ENCODE measurements at regions not wholly inside any gene's neighbourhood (a gene's known extent, or its start where the extent isn't known, plus 50 kb on each side); places are given as distances from the start of the nearest gene placed in this dataset.
"Not testable (repeated sequence)": the region's sequence is repeated elsewhere in the genome, so short reads cannot be mapped to it uniquely, and the experiment has no call there.

DNA sequence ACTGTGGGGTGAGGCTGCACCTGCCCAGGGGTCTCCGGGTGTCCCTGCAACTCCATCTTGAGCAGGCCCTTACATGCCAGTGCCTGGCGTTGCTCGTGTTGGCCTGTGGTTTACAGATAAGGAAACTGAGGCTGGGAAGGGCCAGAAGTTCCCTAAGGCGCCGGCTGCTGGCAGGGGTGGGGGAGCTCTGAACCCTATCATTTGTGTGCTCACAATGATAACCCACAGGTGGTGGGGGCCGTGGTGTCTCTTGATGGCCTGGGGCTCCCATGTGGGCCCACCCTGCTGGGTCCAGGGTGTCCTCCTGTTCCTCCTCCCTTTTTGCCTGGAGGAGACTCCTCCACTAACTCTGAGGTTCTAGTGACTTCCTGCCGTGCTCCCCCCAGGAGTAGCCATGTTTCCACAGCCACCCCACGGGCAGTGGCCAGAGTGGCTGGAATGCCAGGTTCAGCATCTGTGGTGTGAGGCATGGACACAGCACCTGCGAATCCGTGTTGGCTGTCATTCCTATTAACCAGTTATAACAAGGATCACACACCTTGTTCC lies 174.3 kb downstream of the NPIPB11 start:
- not testable (repeated sequence) for DNase-seq

DNA sequence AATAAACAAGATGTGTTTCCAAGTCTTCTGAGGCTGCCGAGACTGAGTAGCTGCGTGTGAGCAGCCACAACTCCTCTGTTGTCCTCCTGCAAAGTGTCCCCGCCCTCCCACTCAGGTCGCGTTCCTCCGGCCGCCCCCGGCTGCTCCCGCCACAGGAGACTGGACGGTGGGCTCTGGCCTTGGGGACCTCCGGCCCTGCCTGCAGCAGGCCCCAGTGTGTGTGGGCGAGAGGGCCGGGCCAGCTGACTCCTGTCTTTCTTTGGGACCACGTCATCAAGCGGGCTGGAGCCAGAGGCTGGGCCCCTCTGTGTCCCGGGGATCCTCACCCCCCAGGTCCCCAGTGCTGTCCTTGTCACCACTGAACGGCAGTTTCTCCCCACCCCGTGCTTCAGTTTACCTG lies 175.3 kb downstream of the NPIPB11 start:
- no peak for DNase-seq

DNA sequence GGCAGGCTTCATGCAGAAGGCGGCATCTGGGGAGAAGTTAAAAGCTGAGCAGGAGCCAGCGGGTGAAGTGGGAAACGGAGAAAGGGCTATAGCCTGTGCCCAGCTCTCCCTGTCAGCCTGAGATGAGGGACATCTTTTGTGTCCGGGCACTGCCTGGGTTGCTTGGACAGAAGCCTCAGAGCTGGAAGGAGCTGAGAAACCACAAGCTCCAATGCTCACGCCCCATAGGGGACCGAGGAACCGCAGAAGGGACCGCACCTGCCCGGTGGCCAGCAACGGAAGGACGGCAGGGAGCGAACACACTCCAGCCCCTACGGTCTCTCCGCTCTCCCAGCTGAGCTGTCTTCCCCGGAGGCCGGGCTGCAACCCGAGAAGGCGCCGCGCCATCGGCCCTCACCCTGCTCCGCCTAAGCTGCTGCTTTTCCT lies 175.8 kb downstream of the NPIPB11 start:
- no peak for DNase-seq

DNA sequence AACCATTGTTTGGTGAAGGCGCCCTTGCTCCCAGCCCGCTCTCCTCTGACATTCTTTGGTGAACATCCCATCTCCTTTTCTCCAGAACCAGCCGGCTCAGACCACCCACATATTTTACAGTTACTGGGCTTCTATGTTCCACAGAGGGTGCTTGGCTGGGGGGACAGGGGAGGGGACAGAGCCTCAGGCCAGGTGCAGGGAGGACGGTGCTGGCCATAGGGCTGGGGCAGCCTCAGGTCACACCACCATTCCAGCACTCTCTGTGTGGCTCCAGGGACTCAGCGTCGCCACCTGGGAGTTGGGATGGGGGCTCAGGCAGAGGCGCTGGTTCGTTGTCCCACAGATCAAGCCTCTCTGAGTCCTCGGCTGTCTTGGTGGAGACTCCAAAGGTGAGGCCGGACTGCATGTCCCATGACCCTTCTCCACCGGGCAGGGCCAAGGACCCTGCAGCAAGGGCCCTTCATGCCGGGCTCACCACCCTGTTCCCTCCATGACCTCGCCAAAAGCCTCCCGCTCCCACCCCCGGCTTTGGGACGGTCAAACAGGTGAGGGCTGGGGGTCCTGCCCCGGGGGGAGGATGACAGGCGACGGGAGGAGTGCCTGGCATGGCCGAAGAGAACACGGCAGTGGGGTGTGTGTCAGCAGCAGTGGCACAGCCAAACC lies 176.4 kb downstream of the NPIPB11 start:
- DNase-seq: not testable (repeated sequence)

DNA sequence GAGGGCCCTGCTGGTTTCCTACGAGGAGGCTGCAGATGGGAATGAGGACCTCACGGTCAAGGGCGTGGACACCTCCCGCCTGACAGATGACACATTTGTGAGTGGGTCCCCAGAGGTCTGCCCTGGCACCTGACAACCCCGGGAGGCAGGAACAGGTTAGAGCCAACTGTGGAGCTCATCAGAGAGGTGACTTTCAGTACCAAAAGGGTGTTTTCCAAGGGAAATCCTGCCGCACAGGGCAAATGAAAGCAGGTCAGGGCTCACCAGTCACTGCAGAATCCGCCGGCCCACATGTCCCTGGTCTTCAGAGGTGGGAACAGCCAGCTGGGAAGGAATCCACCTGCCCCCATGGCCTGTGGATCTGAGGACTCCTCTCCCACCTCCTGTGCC lies 176.9 kb downstream of the NPIPB11 start:
- DNase-seq: not testable (repeated sequence)

DNA sequence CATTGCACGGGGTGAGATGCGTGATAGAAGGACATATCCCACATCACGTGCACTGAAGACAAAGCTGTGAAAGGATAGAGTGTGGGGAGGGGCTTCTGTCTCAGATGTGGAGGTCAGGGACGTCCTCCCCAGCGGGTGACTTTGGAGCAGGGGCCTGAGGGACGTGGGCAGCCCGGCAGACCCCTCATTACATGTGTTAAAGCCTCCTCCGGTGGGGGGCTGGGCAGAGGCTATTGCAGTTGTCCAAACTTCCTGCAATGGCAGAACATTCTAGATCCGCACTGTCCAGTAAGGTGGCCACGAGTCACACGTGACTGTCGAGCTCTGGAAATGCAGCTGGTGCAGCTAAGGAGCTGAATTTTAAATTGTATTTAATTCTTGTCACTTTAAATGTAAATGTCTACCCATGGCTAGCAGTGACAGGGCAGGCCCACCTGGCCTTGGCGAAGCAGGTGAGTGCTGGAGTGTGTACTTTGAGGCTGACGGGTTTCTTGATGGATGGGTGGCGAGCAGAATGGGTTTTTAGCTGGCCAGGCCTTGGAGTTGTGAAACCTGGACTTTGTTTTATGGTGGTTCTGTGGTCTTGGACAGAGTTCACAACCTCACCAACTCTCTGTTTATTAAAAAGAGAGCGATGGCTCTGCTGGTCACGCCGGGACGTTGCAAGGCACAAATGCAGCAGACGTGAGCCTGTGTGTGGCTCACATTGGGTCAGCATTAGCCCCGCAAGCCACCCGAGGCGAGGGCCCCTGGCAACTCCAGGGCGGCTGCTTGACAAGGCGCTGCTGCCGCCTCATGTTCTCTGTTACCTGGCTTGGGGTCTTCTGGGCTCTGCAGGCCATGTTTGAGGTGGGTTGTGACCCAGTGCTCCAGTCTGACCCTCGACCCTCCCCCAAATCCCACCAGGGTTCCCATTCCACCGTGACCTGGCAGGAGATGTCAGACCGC lies 177.6 kb downstream of the NPIPB11 start:
- not testable (repeated sequence) for DNase-seq

DNA sequence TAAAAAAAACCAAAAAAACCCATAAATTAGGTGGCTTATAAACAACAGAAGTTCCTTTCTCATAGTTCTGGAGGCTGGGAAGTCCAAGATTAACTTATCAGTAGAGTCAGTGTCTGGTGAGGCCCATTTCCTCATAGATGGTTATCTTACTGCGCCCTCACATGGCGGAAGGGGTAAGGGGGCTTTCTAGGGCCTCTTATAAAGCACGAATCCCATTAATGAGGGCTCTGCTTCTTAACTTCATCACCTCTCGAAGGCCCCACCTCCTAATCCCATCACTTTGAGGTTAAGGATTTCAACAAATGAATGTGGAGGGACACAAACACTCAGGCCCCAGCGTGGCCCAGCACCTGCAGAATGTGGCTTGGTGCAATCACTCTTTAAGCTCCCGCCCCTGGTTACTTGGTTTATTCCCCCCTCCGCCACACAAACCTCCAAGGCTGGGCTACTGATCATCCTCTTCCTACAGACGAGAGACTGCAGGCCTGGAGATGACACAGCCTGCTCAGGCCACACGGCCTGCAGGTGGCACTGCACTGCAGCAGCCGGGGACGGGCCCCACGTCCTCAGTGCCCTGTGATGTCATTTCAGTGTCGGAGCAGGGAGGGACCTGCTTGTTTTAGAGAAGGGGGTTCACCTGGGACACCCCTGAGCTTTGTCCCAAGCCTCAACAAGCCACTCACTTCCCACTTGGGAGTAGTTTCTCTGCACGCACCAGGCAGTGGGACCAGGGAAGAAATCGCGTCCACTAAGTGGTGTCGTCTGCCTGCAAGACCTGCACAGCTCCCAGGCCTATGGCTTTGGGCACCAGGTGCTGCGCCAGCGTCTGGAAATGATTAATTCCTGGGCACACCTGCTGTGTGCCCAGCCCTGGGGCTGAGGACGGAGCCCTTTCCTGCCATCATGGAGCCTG lies 178.5 kb downstream of the NPIPB11 start:
- DNase-seq: peak; percentile 63

DNA sequence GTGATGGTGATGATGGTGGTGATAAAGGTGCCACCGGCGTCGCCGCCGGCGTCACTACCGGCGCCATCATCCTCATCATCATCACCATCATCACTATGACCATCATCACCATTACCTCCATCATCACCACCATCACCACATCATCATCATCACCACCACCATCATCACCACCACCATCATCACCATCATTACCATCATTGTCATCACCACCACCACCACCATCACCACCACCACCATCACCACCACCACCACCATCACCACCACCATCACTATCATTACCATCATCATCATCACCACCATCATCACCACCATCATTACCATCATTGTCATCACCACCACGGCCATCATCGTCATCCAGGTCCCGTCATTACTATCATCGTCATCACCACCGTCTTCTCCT lies 179.7 kb downstream of the NPIPB11 start:
- DNase-seq: no peak

DNA sequence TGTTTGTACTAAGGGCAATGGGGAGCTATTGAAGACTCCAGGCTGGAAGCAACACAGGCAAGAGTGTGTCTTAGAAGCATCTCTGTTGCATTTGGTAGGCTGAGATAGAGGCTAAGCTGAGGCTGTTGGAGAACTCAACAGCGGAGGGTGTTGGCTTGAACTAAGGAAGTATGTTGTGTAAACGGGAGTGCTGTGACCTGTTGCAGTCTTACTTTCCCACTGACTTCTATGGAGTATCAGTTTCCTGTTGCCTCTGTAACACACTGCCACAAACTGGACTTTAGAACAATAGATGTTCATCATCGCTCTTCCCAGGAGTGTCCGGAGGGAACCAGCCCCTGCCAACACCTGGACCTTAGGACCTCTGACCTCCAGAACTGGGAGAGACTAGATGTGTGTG lies 181.8 kb downstream of the NPIPB11 start:
- not testable (repeated sequence) for DNase-seq

DNA sequence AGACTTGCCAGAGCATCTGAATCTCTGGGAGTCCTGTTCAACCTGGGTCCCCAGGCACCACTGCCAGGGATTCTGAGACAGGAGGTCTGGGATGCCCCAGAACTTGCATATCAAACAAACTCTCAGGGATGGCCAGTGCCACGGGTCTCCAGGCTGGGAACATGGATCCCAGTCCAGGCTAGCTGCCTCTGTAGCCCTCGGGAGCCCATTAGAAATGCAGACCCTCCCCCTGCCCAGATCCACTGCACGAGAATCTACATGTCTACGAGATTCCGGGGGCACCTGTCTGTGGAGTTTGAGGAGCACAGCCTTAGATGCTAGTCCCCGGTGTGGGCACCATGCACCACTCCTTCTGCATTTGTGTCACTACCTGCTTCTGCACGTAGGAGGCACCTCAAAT lies 183.9 kb downstream of the NPIPB11 start:
- DNase-seq: not testable (repeated sequence)

DNA sequence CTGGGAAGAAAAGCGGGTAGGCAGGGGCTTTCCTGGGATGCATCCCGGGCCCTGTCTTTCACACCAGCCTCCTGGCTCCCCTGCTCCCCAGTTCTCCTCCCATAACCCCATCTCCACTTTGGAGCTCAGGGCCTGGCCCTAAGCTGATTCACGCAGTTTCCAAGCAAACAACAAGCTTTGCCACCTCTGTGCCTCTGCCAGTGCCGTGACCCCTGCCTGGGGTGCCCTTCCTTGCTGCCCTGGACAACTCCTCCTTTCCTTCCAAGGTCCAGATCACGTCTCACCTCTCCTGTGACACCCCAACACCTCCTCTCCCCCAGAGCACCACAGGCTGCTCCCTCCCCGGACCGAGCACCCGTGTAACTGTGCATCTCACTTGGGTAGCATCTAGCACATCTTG lies 184.5 kb downstream of the NPIPB11 start:
- not testable (repeated sequence) for DNase-seq

DNA sequence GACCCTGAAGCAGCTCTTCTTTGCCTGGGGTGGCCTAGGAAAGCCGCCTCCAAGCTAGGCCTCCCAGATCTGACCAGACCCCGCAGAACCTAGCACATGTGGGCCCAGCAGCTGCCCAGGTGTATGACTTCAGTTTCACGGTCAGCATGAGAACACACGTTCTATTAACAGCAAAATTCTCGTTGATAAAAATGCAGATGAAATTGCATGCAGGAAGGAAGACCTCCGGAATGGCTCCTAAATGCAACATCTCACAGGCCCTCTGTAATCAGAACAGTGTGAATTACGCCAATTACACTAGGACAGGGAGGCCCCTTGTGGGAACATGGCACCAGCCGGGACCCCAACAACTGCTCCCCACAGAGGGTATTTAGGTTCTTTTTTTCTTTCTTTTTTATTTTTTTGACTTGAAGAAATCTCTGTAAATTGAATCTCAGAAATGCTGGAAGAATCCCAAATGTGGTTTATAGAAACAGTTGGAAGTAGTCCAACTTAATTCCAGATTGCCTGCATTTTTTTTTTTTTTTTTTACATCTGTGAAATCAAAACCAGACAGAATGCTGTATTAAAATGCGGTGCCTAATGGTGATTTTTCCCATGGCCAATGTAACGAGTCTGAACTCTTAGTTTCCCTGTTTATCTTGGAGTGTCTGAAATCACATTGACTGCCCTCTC lies 185.1 kb downstream of the NPIPB11 start:
- DNase-seq: not testable (repeated sequence)

DNA sequence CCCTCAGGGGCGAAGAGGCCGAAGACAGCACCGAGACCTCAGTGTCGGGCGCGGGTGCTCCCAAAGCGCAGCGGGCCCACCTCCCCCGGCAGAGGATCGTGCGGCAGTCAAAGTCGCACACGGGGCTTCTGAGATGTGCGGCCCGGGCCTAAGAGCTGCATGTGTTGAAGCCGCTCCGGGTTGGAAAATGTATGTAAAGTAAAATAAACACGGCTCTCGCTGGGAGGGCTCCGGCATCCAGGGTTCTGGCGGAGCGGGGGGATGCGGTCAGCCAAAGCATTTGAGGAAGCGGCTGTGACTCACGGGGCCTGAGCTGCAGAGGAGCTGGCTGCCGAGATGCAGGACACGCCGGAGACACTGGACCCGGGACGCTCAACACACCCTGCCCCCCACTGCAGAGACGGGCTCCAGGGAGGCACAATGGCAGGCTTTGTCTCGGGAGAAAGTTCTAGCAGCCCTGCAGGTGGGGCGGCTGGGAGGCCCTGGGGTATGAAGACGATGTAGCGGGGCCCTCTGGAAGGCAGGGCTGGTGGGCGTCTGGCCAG lies 185.8 kb downstream of the NPIPB11 start:
- not testable (repeated sequence) for DNase-seq

DNA sequence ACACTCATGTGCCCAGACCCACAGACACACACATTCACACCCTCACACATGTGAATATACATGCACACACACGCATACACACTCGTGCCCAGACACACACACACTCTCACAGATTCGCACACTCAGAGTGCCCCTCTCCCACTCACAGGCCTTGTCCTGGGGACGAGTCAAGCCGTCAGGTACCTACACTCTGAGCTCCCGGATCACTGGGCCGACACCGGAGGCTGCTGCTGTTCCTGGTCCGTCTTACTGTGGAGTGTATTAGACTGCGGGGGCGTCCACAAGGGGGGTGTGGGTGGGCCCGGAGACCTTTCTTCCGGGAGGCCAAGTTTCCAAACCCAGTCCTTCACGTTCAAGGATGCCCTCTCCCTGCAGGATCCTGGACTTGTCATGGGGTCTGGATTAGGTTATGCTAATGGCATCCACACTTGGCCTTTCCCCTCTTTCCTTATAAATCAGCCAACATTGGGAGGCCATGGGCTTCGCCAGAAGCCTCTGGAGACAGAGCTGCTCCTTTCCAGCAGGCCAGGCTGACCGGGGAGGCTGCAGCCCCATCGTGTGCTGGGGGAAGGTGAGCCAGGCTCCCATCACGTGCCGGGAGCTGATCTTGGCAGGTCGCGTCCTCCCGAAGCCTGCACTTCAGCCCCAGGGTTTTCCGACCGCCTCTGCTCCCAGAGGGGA lies 186.4 kb downstream of the NPIPB11 start:
- not testable (repeated sequence) for DNase-seq

DNA sequence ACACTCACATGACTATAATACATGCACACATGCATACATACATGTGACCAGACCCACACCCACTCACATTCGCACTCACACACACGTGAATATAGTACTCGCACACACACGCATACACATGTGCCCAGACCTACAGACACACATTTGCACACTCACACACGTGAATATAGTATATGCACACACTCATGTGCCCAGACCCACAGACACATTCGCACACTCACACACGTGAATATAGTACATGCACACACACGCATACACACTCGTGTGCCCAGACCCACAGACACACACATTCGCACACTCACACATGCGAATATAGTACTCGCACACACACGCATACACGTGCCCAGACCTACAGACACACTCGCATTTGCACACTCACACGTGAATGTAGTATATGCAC lies 186.9 kb downstream of the NPIPB11 start:
- not testable (repeated sequence) for DNase-seq

DNA sequence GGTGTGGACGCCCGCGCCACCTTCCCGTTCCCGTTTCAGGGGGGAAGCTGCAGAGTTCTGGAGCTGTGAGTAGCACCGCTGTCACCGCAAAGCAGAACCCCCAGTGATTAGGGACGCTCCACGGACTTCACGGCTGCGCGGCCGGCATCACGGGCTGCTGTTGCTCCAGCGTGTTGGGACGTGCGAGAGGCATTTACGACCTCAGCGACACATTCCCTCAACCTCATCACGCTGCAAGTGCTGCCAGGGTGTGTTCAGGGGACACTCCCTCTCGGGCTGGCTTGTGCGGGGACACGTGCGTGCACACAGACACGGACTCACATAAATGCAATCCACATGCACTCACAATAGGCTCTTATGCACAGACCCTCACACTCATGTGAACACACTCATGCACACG lies 187.9 kb downstream of the NPIPB11 start:
- DNase-seq: not testable (repeated sequence)

DNA sequence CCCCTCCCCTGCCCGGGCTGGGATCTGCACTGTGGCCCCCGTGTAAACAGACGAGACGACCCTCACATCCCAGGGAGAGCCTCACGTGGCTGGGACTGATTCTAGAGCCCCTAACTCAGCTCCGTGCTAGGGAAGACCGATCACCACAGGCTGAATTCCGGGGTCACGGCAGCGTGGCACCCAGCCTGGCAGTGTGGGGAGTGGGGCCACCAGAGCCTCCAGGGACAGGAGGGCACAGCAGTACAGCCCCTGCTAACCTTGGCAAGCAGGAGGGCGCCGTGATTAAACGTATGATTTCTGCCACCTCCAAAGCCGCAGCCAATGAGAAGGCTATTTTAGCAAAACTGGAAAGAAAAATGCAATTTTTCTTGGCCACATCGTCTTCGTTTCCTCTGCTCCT lies 188.3 kb downstream of the NPIPB11 start:
- not testable (repeated sequence) for DNase-seq

DNA sequence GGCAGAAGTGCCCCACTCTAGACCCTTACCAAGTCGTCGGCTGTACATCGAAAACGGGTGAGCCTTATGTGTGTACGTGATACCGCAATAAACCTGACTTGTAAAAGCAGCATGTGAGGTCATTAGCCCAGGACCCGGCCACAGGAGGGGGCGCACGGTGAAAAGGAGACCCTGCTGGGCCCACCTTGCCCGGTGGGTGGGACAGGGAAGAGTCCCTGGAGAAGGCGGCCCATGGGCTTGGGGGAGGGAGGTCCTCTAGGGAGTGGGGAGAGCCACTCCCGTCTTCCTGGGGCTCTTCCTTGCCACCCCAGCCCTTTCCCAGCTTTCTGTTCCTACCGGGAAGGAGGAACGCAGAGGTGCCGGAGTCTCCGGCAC lies 188.8 kb downstream of the NPIPB11 start:
- DNase-seq: not testable (repeated sequence)

DNA sequence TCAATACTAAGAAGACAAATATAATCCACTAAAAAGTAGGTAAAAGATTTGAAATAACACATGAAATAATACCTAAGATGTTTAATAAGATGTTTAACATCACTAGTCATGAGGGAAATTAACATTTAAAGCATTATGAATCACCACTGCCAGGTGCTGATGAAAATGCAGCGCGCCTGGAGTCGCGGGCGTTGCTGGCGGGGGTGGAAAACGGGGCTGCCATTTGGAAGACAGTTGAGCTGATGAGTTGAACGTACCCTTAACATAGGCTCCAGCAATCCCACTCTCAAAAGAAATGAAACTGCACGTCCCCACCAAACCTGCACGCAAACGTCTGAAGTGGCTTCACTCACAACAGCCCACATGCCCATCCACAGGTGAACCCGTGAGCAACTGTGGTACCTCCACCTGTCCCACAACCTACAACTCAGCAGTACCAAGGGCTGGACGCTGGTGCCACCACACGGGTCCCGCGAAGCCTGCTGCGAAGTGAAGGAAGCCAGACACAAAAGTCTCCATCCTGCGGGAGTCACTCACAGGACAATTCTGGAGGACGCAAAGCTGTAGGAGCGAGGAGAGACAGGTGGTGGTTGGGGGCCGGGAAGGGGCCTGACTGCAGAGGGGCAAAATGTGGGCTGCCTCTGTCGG lies 189.3 kb downstream of the NPIPB11 start:
- DNase-seq: not testable (repeated sequence)

DNA sequence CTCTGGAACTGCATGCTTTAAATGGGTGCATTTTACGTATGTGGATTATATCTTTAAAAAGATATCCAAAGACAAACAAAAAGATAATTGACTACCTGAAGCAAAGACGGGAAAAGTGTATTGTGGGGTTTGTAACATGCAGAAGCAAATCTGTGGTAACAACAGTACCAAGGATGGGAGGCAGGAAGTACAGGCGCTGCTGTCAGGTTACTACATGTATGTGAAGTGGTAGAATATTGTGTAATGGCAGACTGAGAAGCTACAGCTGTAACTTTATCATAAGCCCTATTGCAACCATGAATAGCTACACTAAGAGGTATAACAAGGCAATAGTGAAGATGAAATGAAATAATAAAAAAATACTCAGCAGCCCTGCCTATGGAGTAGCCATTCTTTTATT lies 192.7 kb downstream of the NPIPB11 start:
- not testable (repeated sequence) for DNase-seq

DNA sequence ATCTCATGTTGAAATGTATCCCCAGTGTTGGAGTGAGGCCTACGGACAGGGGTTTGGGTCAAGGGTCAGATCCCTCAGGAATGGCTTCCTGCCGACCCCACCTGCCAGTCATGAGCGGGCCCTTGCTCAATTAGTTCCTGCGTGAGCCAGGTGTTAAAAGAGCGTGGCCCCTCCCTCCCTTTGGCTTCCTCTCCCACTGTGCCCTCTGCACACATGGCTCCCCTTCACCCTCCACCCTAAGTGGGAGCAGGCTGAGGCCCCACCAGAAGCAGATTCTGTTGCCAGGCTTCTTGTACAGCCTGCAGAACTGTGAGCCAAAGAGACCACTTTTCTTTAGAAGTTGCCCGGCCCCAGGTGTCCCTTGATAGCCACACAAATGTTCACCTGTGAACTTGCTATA lies 193.3 kb downstream of the NPIPB11 start:
- not testable (repeated sequence) for DNase-seq
